Activated CD8-positive, alpha-beta T cell treated with anti-CD3 and anti-CD28 coated beads, Interleukin-2, amount 10 ng/mL, durations not matched to agents 7 days and 5 days (primary cell): ENCODE measurements at regions not wholly inside any gene's neighbourhood (a gene's known extent, or its start where the extent isn't known, plus 50 kb on each side); places are given as distances from the start of the nearest gene placed in this dataset.

ENCODE experiments used
- ATAC-seq: fragments of 150-1000 bp; cut with Tn5 transposase; one replicate; pipeline ENCODE4 v1.10.0; 2021; ENCODE audit warnings: moderate library complexity
- CTCF ChIA-PET: fragments of 350-600 bp; sonication (Branson Sonifier 250); formaldehyde crosslinking; loops from one replicate; lab custom pipeline; 2021; ENCODE audit warnings: antibody characterized with exemption; lab: Charles Lee
- POLR2A ChIA-PET: fragments of 350-600 bp; sonication (Branson Sonifier 250); formaldehyde crosslinking; loops from one replicate; lab custom pipeline; 2021; ENCODE audit warnings: antibody characterized with exemption; lab: Charles Lee
- DNase-seq: peaks from one replicate; pipeline ENCODE4 v3.0.0-alpha.2; 2020
- H3K27ac Mint-ChIP-seq: one replicate; pipeline ENCODE4 v1.8.0; 2021; ENCODE audit warnings: mild to moderate bottlenecking, mixed read lengths
- H3K27me3 Mint-ChIP-seq: one replicate; pipeline ENCODE4 v1.8.0; 2021; ENCODE audit warnings: low read depth, mixed read lengths
- H3K36me3 Mint-ChIP-seq: one replicate; pipeline ENCODE4 v1.8.0; 2021; ENCODE audit warnings: low read depth, mixed read lengths
- H3K4me1 Mint-ChIP-seq: one replicate; pipeline ENCODE4 v1.8.0; 2021; ENCODE audit warnings: low read depth, mixed read lengths
- H3K4me3 Mint-ChIP-seq: one replicate; pipeline ENCODE4 v1.8.0; 2021; ENCODE audit warnings: mild to moderate bottlenecking, mixed read lengths
- H3K9me3 Mint-ChIP-seq: one replicate; pipeline ENCODE4 v1.8.0; 2022; ENCODE audit warnings: mixed read lengths; ENCODE audit not compliant: insufficient read depth

DNA sequence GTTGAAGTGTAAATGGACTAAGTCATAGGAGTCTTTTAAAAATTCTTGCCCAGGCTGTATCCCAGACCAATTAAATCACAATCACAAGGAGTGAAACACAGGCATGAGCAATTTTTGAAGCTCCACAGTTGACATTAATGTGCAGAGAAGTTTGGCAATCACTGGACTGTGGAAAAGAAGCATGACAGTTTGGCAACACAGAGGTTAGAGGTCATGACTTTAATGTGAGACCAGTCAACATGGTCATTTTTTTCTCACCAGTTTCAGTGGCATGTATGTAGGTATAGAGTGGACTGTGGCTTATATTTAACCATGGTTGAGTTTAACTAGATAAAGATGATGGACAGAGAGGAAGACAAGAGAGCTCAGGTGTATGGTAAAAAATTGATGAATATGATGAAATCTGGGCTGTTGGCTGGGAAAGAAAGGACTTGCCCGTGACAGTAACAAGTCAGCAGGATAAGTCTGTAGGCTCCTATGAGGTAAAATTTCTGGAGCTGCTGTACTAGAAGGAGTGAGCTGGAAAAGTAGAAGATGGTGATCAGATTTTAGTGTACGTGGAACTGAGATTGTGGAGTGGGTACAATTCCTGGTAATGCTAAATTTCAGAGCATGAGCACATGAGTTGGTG lies 432.2 kb upstream of the GHITM start:
- ChIA-PET POLR2A (no interaction called here), CTCF (no interaction called here)
- Mint-ChIP-seq H3K27me3 (no peaks in the 10 kb centered on the region), H3K4me1 (no peaks in the 10 kb centered on the region), H3K27ac (no peak overlapping the region), H3K4me3 (no peak overlapping the region), H3K36me3 (no peaks in the 10 kb centered on the region), H3K9me3 (no peaks in the 10 kb centered on the region)
- no peak for DNase-seq
- no peak for ATAC-seq

DNA sequence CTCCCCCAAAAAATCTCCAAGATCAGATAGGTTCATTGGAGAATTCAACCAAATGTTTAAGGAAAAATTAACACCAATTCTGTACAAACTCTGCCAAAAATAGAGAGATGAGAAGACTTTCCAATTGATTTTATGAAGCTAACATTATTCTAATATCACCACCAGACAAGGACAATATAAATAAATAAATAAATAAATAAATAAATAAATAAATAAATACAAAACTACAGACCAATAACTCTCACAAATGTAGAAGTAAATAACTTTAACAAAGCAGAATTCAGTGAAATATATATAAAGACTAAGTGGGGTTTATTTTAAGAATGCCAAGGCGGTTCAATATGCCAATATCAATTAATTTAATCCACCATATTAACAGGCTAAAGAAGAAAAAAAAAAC lies 425.9 kb upstream of the GHITM start:
- ChIA-PET POLR2A (no interaction called here), CTCF (no interaction called here)
- ATAC-seq (no peak), DNase-seq (no peak)
- no peaks in the 10 kb centered on the region for H3K27me3 Mint-ChIP-seq
- H3K4me3 Mint-ChIP-seq = no peak overlapping the region
- H3K9me3 Mint-ChIP-seq = no peaks in the 10 kb centered on the region
- no peak overlapping the region for H3K27ac Mint-ChIP-seq
- no peaks in the 10 kb centered on the region for H3K4me1 Mint-ChIP-seq
- H3K36me3 Mint-ChIP-seq = no peaks in the 10 kb centered on the region

DNA sequence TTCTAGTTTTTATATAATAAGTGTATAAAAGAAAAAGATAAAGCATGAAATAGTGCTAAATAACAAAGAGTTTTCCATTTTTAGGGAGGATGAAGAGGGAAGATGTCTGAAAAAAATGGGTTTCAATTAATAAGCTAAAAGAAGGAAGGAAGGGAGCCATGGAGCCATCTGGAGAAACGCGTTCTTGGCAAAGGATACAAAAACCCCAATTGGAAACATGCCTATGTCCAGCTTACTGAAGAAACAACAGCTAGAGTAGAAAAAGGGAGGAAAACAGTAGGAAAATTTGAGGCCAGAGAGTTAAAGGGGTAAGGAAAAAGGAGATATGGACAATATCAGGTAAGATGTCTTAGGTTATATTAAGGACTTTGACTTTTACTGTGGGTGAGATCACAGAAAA lies 416.2 kb upstream of the GHITM start:
- Mint-ChIP-seq H3K36me3 (no peaks in the 10 kb centered on the region), H3K27me3 (no peaks in the 10 kb centered on the region), H3K9me3 (no peaks in the 10 kb centered on the region), H3K27ac (no peak overlapping the region), H3K4me3 (no peak overlapping the region), H3K4me1 (no peaks in the 10 kb centered on the region)
- ChIA-PET POLR2A (no interaction called here), CTCF (no interaction called here)
- DNase-seq (no peak), ATAC-seq (no peak)

DNA sequence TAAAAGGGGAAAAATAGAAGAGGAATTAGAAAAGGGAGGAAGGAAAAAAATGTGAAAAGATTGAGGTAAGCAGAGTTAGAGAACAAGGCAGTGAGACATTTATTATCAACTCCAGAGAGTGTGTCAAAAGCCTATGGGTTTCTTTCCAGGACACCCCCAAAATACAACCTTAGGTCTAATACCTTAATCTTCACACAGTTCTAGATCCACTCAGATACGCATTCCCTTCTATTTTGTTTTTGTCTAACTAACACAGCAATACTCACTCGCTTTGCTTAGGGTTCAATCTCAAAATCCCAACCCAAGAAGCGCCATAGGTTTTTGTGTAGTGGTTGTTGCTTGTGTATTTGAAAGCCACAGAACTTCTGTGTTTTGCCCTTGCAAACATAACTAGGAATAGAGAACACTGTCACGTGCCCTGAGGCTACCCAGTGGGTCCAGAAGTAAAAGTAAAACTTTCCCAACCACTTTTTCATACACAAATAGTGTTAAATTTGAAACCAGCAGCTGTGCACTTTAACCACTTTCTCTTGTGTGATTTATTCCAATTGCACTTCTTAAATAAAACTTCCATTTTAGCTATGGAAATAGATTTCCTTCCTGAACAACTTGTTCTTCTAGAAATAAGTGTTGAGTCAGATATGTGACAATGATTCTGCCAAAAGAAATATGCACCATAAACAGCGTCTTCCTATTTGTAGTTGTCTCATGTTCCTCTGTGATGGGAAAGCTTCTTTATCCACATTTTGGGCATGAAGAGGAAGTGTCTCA lies 414.7 kb upstream of the GHITM start:
- DNase-seq (no peak), ATAC-seq (no peak)
- no peaks in the 10 kb centered on the region for H3K9me3 Mint-ChIP-seq
- no peak overlapping the region for H3K27ac Mint-ChIP-seq
- H3K36me3 Mint-ChIP-seq = no peaks in the 10 kb centered on the region
- no peak overlapping the region for H3K4me3 Mint-ChIP-seq
- ChIA-PET CTCF (interaction anchor here (1.2 kb wide), 1 partner anchor 13 kb away, joined by 3 read pairs; no protein-coding TSS in a partner anchor), POLR2A (no interaction called here)
- H3K4me1 Mint-ChIP-seq = no peaks in the 10 kb centered on the region
- H3K27me3 Mint-ChIP-seq = no peaks in the 10 kb centered on the region

DNA sequence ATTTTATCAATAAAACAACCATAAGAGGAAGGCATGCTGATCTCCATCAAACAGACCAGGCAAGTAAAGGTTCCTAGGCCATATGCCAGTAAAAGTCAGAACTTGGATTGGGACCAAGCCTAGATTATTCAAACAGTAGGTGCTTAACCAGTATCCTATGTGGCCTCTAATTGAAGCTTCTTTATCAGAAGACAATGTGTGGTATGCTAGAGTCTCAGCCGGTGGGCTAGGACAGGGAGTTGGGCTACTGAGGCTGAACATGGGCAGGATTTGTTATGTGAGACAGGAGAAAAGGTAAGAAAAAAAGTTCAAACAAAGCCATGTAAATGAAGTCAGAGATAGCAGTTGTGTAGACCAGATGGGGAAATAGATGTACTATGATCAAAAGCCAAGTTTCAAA lies 413.7 kb upstream of the GHITM start:
- POLR2A ChIA-PET = no interaction called here
- Mint-ChIP-seq H3K9me3 (no peaks in the 10 kb centered on the region), H3K4me1 (no peaks in the 10 kb centered on the region), H3K4me3 (no peak overlapping the region), H3K27ac (no peak overlapping the region), H3K27me3 (no peaks in the 10 kb centered on the region), H3K36me3 (no peaks in the 10 kb centered on the region)
- no peak for DNase-seq
- CTCF ChIA-PET = interaction anchor here (1.2 kb wide), 1 partner anchor 12 kb away, joined by 3 read pairs; no protein-coding TSS in a partner anchor
- ATAC-seq = no peak

DNA sequence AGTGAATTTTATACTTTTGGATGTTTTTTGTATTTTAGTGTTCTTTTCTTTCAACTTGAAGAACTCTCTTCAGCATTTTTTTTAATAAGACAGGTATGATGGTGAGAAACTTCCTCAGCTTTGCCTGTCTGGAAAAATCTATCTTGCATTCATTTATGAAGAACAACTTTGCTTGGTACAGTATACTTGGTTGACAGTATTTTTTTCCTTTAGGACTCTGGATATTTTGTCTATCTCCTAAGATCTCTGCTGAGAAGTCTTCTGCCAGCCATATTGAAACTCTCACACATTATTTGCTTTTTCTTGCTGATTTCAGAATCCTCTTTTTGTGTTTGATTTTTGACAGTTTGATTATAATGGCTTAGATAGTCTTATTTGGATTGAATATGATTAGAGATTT lies 405.0 kb upstream of the GHITM start:
- ChIA-PET CTCF (no interaction called here), POLR2A (no interaction called here)
- no peaks in the 10 kb centered on the region for H3K27me3 Mint-ChIP-seq
- DNase-seq (no peak), ATAC-seq (no peak)
- peaks cover 6% of the 10 kb centered on the region for H3K9me3 Mint-ChIP-seq
- H3K27ac Mint-ChIP-seq = no peak overlapping the region
- no peaks in the 10 kb centered on the region for H3K36me3 Mint-ChIP-seq
- H3K4me1 Mint-ChIP-seq = no peaks in the 10 kb centered on the region
- H3K4me3 Mint-ChIP-seq = no peak overlapping the region

DNA sequence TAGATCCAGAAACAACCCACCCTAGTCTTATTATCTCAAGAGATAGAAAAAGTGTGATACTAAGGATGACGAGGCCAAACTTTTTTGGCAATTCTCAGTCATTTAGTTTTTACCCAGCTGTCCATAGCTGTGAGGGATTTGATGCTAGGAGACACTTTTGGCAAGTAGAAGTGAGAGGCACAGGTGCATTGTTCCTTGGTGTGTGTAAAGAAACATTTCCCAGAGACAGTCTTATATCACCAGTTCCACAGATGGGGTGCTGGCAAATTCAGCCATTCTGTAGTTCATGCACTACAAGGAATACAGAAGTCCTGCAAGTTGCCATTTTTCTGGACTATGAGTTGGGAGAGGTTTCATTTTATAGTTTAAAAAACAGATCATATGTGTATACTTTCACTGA lies 403.3 kb upstream of the GHITM start:
- no peak overlapping the region for H3K4me3 Mint-ChIP-seq
- no peak overlapping the region for H3K27ac Mint-ChIP-seq
- ATAC-seq = no peak
- CTCF ChIA-PET = no interaction called here
- no peaks in the 10 kb centered on the region for H3K36me3 Mint-ChIP-seq
- H3K4me1 Mint-ChIP-seq = no peaks in the 10 kb centered on the region
- POLR2A ChIA-PET = no interaction called here
- DNase-seq = no peak
- H3K9me3 Mint-ChIP-seq = peaks cover 6% of the 10 kb centered on the region
- no peaks in the 10 kb centered on the region for H3K27me3 Mint-ChIP-seq

DNA sequence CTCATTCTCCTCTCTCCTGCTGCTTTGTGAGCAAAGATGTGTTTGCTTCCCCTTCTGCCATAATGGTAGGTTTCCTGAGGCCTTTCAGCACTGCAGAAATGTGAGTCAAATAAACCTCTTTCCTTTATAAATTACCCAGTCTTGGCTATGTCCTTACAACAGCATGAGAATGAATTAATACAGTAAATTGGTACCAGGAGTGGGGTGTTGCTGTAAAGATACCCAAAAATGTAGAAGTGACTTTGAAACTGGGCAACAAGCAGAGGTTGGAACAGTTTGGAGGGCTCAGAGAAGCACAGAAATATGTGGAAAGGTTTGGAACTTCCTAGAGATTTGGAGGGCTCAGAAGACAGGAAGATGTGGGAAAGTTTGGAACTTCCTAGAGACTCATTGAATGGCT lies 388.7 kb upstream of the GHITM start:
- Mint-ChIP-seq H3K4me1 (no peaks in the 10 kb centered on the region), H3K36me3 (no peaks in the 10 kb centered on the region), H3K9me3 (peaks cover 34% of the 10 kb centered on the region), H3K4me3 (no peak overlapping the region), H3K27me3 (no peaks in the 10 kb centered on the region), H3K27ac (no peak overlapping the region)
- no peak for DNase-seq
- CTCF ChIA-PET = no interaction called here
- no peak for ATAC-seq
- POLR2A ChIA-PET = no interaction called here

DNA sequence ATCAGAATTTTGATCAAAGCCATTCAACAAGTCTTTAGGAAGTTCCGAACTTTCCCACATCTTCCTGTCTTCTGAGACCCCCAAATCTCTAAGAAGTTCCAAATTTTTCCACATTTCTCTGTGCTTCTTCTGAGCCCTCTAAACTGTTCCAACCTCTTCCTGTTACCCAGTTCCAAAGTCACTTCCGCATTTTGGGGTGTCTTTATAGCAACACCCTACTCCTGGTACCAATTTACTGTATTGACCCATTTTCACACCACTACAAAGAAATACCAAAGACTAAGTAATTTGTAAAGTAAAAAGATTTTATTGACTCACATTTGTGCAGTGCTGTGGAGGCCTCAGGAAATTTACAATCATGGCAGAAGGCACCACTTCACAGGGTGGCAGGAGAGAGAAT lies 385.8 kb upstream of the GHITM start:
- Mint-ChIP-seq H3K4me3 (no peak overlapping the region), H3K27ac (no peak overlapping the region), H3K27me3 (no peaks in the 10 kb centered on the region), H3K4me1 (no peaks in the 10 kb centered on the region), H3K36me3 (no peaks in the 10 kb centered on the region), H3K9me3 (peaks cover 35% of the 10 kb centered on the region)
- CTCF ChIA-PET = no interaction called here
- POLR2A ChIA-PET = no interaction called here
- ATAC-seq (no peak), DNase-seq (no peak)

DNA sequence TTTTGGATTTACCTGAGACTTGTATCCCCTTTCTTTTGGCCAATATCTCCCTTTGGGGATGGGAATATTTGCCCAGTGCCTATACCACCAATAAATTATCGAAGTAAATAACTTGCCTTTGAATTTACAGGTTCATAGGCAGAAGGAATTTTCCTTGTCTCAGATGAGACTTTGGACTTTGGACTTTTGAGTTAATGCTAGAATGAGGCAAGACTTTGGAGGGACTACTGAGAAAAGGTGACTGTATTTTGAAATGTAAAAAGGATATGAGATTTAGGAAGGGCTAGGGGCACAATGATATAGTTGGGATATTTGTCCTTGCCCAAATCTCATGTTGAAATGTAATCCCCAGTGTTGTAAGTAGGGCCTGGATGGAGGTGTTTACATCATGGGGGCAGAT lies 384.5 kb upstream of the GHITM start:
- H3K36me3 Mint-ChIP-seq = no peaks in the 10 kb centered on the region
- no peak overlapping the region for H3K4me3 Mint-ChIP-seq
- H3K27ac Mint-ChIP-seq = no peak overlapping the region
- no peaks in the 10 kb centered on the region for H3K27me3 Mint-ChIP-seq
- ChIA-PET CTCF (no interaction called here), POLR2A (no interaction called here)
- H3K4me1 Mint-ChIP-seq = no peaks in the 10 kb centered on the region
- DNase-seq (no peak), ATAC-seq (no peak)
- H3K9me3 Mint-ChIP-seq = peaks cover 35% of the 10 kb centered on the region

DNA sequence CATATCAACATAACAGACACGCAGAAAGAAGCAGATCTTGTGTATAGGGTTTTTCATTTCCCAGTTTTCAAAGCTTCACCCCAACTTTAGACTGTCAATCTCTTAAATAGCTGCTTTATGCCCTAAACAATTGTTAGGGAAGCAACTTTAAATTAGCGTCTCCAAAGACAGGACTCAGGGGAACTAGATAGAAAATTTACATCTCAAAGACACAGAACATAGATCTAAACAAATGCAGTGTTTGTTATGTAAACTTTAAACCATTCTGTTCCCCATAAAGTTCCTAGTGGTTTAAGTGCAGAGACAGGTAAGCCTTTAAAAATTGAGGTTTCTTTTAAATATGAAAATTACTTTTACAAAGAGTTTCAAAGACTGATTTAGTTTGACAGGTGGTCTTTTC lies 379.2 kb upstream of the GHITM start:
- POLR2A ChIA-PET = no interaction called here
- Mint-ChIP-seq H3K27me3 (no peaks in the 10 kb centered on the region), H3K4me1 (no peaks in the 10 kb centered on the region), H3K9me3 (peaks cover 4% of the 10 kb centered on the region), H3K36me3 (no peaks in the 10 kb centered on the region), H3K4me3 (no peak overlapping the region), H3K27ac (no peak overlapping the region)
- ATAC-seq (no peak), DNase-seq (no peak)
- CTCF ChIA-PET = no interaction called here

DNA sequence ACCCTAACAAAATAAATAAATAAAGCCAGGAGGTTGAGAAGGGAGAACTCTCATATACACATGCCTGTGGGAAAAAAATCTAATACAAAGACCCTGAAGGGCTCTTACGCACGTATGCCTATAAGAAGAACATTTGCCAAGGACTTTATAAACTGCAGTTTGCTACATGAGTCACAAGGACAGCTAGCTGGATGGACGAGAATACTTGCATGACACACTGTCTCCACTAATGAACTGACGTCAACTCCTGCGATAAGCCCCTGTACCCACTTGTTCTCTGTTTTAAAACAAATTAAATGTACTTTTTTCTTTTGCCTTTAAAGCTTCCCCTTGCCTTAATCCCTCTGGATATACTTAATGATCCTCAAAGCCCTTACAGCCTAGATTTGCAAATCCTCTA lies 374.6 kb upstream of the GHITM start:
- ChIA-PET CTCF (no interaction called here), POLR2A (no interaction called here)
- no peak overlapping the region for H3K4me3 Mint-ChIP-seq
- peaks cover 4% of the 10 kb centered on the region for H3K9me3 Mint-ChIP-seq
- DNase-seq (no peak), ATAC-seq (no peak)
- no peaks in the 10 kb centered on the region for H3K4me1 Mint-ChIP-seq
- no peaks in the 10 kb centered on the region for H3K36me3 Mint-ChIP-seq
- no peaks in the 10 kb centered on the region for H3K27me3 Mint-ChIP-seq
- no peak overlapping the region for H3K27ac Mint-ChIP-seq
